GM21423 (cell line): ENCODE measurements at regions not wholly inside any gene's neighbourhood (a gene's known extent, or its start where the extent isn't known, plus 50 kb on each side); places are given as distances from the start of the nearest gene placed in this dataset.

Experiments used
- ATAC-seq: cut with Tn5 transposase; IDR thresholded peaks from one replicate; pipeline ENCODE4 v1.9.1; 2021; ENCODE audit warnings: mild to moderate bottlenecking, moderate library complexity; ENCODE audit not compliant: unreplicated experiment

DNA sequence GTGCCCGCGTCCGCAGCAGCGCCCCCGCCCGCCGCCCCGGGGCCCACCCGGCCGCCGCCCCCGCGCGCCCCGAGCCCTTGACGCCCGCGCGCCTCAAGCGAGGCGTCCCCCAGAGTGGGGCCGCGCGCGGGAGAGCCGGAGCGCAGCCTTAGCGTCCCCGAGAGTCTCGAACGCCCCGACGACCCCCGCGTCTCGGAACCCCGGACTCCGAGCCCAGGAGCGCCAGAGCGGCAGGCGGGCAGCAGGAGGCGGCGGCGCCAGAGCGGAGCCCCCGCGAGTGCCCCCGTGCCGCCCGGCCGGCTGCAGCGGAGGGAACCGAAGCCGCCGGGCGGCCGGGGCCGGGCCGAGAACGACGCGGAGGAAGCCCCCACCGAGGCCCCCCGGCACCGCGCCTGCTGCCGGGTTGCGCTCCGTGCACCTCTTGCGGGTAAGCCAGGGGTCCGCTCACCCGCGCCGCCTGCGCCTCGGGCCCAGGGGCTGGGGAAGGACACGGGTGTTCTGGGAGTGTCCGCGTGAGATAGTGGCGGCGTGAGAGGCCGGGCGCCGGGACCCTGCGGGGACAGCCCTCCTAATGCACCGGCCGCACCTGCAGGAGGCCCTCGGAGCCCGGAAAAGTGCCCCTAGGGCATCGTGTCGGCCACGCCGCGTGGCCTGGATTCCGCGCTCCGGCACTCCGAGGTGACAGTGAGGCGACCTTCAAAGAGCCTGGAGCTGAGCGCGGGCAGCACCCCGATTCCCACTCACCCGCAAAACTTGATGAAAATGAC, 52.0 kb upstream of the ULK4 start:
- peak; percentile 12 for ATAC-seq

DNA sequence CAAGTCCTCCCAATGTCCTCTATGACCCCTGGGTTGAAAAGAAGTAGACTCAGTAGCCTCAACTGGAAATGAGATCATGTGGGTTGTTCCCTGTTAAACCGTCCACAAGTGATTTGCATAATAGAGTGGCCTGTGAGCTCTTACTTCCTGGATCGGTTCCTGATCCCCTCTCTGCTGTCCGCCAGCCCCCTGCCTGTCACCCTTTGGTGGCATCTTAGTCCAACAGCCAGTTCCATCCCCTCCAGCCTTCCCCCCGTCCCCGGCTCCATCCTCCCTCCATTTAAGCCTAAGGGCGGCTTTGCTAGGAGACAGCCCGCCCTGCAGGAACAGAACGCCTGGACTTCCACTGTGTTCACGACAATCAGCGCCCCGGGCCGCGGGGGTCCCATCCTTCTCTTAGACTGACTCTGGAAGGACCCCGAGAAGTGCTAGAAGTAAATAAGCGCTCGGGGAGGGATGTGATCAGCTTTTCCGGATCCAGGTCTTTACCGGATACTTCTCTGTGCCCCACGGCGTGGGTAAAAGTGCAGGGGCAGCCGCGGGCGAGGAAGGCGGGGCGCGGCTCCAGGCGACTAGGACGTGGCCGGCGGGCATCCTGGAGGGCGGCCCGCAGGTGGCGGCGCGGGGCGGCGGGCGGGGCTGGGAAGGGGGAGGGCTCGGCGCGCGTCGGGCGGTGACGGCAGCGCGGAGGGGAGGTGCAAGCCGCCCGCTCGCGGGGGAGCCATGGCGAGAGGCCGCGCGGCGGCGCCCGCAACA, 51.2 kb upstream of the ULK4 start:
- peak; percentile 67 for ATAC-seq

DNA sequence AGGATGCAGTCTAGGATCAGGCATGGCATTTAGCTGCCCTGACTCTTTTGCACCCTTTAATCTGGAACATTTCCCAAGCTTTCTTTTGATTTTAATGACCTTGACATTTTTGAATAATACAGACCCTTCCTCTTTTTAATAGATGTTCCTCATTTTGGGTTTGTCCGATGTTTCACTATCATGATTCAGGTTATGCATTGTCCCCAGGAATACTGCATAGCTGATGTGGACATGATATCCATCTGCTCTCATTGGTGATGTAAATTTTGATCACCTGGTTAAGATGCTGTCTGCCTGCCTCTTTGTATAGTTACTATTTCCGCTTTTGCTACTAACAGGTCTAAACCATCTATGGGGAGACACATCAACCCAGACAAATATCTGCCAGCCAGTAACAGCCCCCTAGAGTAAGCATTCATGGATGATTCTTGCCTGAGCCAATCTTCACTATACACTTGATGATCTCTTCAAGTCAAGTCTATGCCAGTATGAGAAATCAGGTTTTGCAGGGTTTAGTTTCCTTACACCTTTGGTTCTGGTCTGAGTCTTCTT, 50.6 kb upstream of the ULK4 start:
- peak; percentile 25 for ATAC-seq
